Gastrocnemius medialis (tissue), 4 donors: ENCODE measurements at regions not wholly inside any gene's neighbourhood (a gene's known extent, or its start where the extent isn't known, plus 50 kb on each side); places are given as distances from the start of the nearest gene placed in this dataset.

Experiments used
- POLR2A ChIP-seq, 2 donors: fragments of 450-650 bp; IDR thresholded peaks; one replicate each; pipeline ENCODE4 v1.6.1; 2017; ENCODE audit warnings: antibody characterized with exemption in 2 of 2, mild to moderate bottlenecking in 2 of 2, moderate library complexity in 2 of 2
- TF ChIP-seq, protein P1 (sequence below), 5 experiments: fragments of 450-650 bp in 3 of 5; fragments of 200-600 bp in 2 of 5; sonication (generic) in 2 of 5; IDR thresholded peaks in 4 of 5; conservative IDR thresholded peaks in 1 of 5; 1 replicate in 4 of 5; 2 replicates in 1 of 5; pipeline ENCODE4 v1.5.1; 2016 to 2019; ENCODE audit warnings: antibody characterized with exemption in 5 of 5, mild to moderate bottlenecking in 3 of 5, moderate library complexity in 3 of 5

DNA sequence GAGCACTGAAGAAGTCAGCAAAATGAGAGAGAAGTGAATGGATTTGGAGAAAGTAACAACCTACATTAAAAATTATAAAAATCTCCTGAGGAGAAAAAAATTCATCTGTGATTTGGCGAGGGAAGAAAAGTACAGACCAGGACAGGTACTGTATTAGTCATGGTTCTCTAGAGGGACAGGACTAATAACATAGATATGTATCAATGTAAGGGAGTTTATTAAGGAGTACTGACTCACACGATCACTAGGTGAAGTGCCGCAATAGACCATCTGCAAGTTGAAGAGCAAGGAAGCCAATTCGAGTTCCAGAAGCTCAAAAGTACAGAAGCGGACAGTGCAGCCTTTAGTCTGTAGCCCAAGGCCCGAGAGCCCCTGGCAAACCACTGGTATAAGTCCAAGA, 1004.4 kb upstream of the ALCAM start:
- TF ChIP-seq, protein P1, sequence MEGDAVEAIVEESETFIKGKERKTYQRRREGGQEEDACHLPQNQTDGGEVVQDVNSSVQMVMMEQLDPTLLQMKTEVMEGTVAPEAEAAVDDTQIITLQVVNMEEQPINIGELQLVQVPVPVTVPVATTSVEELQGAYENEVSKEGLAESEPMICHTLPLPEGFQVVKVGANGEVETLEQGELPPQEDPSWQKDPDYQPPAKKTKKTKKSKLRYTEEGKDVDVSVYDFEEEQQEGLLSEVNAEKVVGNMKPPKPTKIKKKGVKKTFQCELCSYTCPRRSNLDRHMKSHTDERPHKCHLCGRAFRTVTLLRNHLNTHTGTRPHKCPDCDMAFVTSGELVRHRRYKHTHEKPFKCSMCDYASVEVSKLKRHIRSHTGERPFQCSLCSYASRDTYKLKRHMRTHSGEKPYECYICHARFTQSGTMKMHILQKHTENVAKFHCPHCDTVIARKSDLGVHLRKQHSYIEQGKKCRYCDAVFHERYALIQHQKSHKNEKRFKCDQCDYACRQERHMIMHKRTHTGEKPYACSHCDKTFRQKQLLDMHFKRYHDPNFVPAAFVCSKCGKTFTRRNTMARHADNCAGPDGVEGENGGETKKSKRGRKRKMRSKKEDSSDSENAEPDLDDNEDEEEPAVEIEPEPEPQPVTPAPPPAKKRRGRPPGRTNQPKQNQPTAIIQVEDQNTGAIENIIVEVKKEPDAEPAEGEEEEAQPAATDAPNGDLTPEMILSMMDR (IDR thresholded peaks at IDR 0.05 in 4 of 5, conservative IDR thresholded peaks at IDR 0.05 in 1 of 5) = no peak
- no peak for TF ChIP-seq POLR2A (IDR thresholded peaks at IDR 0.05)
